ENCODE measurements at regions not wholly inside any gene's neighbourhood (a gene's known extent, or its start where the extent isn't known, plus 50 kb on each side); places are given as distances from the start of the nearest gene placed in this dataset.

GRCh38 chr11:69567951-69568808 is 72.8 kb upstream of the CCND1 start:
- Histone ChIP-seq H2AFZ (no peak overlapping the region), H4K20me1 (ENCODE audit: insufficient read depth, poor library complexity, severe bottlenecking) (no peaks in the 10 kb centered on the region), H3K9me3 (ENCODE audit: low read depth) (no peaks in the 10 kb centered on the region), H3K4me3 (no peak overlapping the region), H3K27me3 (no peaks in the 10 kb centered on the region), H3K9me2 (replicated peaks; ENCODE audit: insufficient read depth) (no peaks in the 10 kb centered on the region), H3K79me2 (no peaks in the 10 kb centered on the region), H3K36me3 (replicated peaks; ENCODE audit: insufficient read depth, low read depth) (no peaks in the 10 kb centered on the region), H3K4me1 (ENCODE audit: insufficient read depth) (no peaks in the 10 kb centered on the region), H3K4me2 (no peak overlapping the region), H3K27ac (no peak overlapping the region)
- no peak for DNase-seq (ENCODE audit: low spot score)
- TF ChIP-seq EZH2phosphoT487 (IDR thresholded peaks at IDR 0.05; ENCODE audit: low read depth, severe bottlenecking, unreplicated experiment) (no peak), EZH2 (IDR thresholded peaks at IDR 0.05; ENCODE audit: borderline replicate concordance) (no peak)
- TF ChIP-seq, protein P1, sequence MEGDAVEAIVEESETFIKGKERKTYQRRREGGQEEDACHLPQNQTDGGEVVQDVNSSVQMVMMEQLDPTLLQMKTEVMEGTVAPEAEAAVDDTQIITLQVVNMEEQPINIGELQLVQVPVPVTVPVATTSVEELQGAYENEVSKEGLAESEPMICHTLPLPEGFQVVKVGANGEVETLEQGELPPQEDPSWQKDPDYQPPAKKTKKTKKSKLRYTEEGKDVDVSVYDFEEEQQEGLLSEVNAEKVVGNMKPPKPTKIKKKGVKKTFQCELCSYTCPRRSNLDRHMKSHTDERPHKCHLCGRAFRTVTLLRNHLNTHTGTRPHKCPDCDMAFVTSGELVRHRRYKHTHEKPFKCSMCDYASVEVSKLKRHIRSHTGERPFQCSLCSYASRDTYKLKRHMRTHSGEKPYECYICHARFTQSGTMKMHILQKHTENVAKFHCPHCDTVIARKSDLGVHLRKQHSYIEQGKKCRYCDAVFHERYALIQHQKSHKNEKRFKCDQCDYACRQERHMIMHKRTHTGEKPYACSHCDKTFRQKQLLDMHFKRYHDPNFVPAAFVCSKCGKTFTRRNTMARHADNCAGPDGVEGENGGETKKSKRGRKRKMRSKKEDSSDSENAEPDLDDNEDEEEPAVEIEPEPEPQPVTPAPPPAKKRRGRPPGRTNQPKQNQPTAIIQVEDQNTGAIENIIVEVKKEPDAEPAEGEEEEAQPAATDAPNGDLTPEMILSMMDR (IDR thresholded peaks at IDR 0.05; ENCODE audit: poor library complexity) = no peak
- WGBS (ENCODE audit: low lambda C conversion rate, missing lambda C conversion rate) = 81% methylated on average over 18 of the region's 18 CpGs

DNA sequence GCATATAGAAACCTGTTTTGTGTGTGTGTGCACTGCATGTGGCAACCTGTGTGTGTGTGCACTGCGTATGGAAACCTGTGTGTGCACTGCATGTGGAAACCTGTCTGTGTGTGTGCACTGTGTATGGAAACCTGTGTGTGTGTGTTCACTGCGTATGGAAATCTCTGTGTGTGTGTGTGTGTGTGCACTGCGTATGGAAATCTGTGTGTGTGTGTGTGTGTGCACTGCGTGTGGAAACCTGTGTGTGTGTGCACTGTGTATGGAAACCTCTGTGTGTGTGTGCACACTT is 72.2 kb upstream of the CCND1 start:
- WGBS (ENCODE audit: low lambda C conversion rate, missing lambda C conversion rate) = 43% methylated on average over 4 of the region's 4 CpGs
- DNase-seq (ENCODE audit: low spot score) = no peak
- Histone ChIP-seq H3K79me2 (no peaks in the 10 kb centered on the region), H3K9me2 (replicated peaks; ENCODE audit: insufficient read depth) (no peaks in the 10 kb centered on the region), H3K27ac (no peak overlapping the region), H3K9me3 (ENCODE audit: low read depth) (no peaks in the 10 kb centered on the region), H3K4me2 (no peak overlapping the region), H3K4me1 (ENCODE audit: insufficient read depth) (no peaks in the 10 kb centered on the region), H3K27me3 (no peaks in the 10 kb centered on the region), H2AFZ (no peak overlapping the region), H3K4me3 (no peak overlapping the region), H4K20me1 (ENCODE audit: insufficient read depth, poor library complexity, severe bottlenecking) (no peaks in the 10 kb centered on the region), H3K36me3 (replicated peaks; ENCODE audit: insufficient read depth, low read depth) (no peaks in the 10 kb centered on the region)
- TF ChIP-seq EZH2 (IDR thresholded peaks at IDR 0.05; ENCODE audit: borderline replicate concordance) = no peak
- TF ChIP-seq, protein P1 (IDR thresholded peaks at IDR 0.05; ENCODE audit: poor library complexity) = no peak
- TF ChIP-seq EZH2phosphoT487 (IDR thresholded peaks at IDR 0.05; ENCODE audit: low read depth, severe bottlenecking, unreplicated experiment) = no peak

DNA sequence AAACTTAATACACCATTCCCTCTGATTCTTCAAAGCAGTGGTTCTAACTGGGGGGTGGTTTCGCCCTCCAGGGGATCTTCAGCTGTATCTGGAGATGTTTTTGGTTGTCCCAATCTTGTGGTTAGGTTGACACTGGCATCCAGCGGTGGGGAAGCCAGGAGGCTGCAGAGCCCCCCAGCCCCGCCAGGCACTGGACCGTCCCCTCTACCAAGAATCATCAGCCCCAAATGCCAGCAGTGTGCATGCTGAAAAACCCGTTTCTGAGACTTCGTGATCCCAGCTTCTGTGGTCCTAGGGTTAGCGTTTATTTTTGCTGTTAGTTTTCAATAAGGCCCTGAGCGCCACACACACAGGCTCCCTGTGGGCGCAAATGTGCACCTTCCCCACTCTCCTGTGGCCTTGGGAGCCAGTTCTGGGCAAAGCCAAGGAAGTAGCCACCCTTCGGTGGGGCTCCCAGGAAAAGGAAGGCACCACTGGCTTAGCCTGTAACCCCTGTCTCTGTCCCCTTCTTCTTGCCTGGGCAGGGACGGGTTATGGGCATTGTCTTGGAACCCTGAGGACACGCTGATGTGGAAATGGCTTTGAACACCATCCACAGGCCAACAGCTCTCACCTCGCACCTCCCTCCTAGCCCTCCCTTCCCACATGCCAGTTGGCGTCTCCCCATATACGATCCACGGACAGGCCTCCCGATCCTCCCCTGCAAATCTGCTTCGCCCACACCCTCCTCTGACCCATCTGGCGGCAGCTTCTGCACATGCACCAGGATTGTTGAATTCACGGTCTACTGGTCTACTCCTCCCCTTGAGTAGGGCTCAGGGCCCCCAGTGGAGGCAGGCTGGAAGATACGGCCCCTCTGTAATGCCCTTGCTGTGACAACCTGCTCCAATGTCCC is 71.4 kb upstream of the CCND1 start:
- Histone ChIP-seq H3K9me2 (replicated peaks; ENCODE audit: insufficient read depth) (no peaks in the 10 kb centered on the region), H3K4me2 (no peak overlapping the region), H3K9me3 (ENCODE audit: low read depth) (no peaks in the 10 kb centered on the region), H3K4me1 (ENCODE audit: insufficient read depth) (no peaks in the 10 kb centered on the region), H3K4me3 (no peak overlapping the region), H4K20me1 (ENCODE audit: insufficient read depth, poor library complexity, severe bottlenecking) (no peaks in the 10 kb centered on the region), H3K27me3 (no peaks in the 10 kb centered on the region), H3K36me3 (replicated peaks; ENCODE audit: insufficient read depth, low read depth) (no peaks in the 10 kb centered on the region), H3K79me2 (no peaks in the 10 kb centered on the region), H2AFZ (no peak overlapping the region), H3K27ac (no peak overlapping the region)
- 95% methylated on average over 20 of the region's 21 CpGs for WGBS (ENCODE audit: low lambda C conversion rate, missing lambda C conversion rate)
- TF ChIP-seq EZH2phosphoT487 (IDR thresholded peaks at IDR 0.05; ENCODE audit: low read depth, severe bottlenecking, unreplicated experiment) = no peak
- TF ChIP-seq, protein P1 (IDR thresholded peaks at IDR 0.05; ENCODE audit: poor library complexity) = no peak
- no peak for DNase-seq (ENCODE audit: low spot score)

All from hepatocyte (in vitro differentiated cells).